H1 (cell line): ENCODE measurements at regions not wholly inside any gene's neighbourhood (a gene's known extent, or its start where the extent isn't known, plus 50 kb on each side); places are given as distances from the start of the nearest gene placed in this dataset.

ENCODE experiments used
- SAP30 ChIP-seq: fragments of 300-600 bp; sonication (generic); IDR thresholded peaks from 2 replicates; pipeline ENCODE4 v1.7.1; 2012; ENCODE audit warnings: low read length, moderate library complexity, mild to moderate bottlenecking, inconsistent platforms; ENCODE audit not compliant: insufficient read depth, insufficient replicate concordance
- SIX5 ChIP-seq: IDR thresholded peaks from 2 replicates; pipeline ENCODE4 v1.6.1; 2011; ENCODE audit warnings: mild to moderate bottlenecking, low read depth, low read length

DNA sequence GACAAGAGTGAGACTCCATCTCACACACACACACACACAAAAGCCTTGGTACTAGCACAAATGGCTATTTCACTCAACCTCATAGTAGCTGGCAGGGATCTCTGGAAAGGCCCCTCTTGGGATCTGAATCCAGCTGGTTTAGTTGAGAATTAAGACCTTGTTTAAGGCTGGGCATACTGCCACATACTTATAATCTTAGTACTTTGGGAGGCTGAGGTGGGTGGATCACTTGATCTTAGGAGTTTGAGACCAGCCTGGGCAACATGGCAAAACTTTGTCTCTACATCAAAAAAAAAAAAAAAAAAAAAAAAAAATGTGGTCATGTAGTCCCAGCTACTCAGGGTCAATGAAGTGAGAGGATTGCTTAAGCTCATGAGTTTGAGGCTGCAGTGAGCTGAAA lies 628.3 kb downstream of the MMUT start (continued):
- no peak for TF ChIP-seq SAP30
- TF ChIP-seq SIX5: no peak
